HepG2 (cell line): ENCODE measurements at regions not wholly inside any gene's neighbourhood (a gene's known extent, or its start where the extent isn't known, plus 50 kb on each side); places are given as distances from the start of the nearest gene placed in this dataset.

Experiments used
- ATAC-seq: fragments of 200-7000 bp; cut with Tn5 transposase; 3 replicates; pipeline ENCODE4 v1.9.1; 2020; ENCODE audit warnings: mild to moderate bottlenecking, moderate library complexity
- BruUV-seq: library from RNA; stranded (reverse); fragments of 400-500 nt; replicated peaks from 2 replicates; lab custom pipeline; 2021; lab: Mats Ljungman, UMichigan
- CTCF ChIA-PET: fragments of 300-600 bp; formaldehyde crosslinking; extraction: SDS; loops from one replicate; lab custom pipeline; 2021; ENCODE audit warnings: low total read pairs, inconsistent platforms, low intra/inter-chr PET ratio; lab: Yijun Ruan, JAX
- POLR2A ChIA-PET: fragments of 350-600 bp; sonication (Branson Sonifier 250); formaldehyde crosslinking; loops from one replicate; lab custom pipeline; 2020; ENCODE audit warnings: antibody characterized with exemption, inconsistent platforms; lab: Yijun Ruan, JAX
- DNase-seq: peaks from one replicate; pipeline ENCODE4 v3.0.0-alpha.2; 2015; ENCODE audit warnings: low spot score
- FAIRE-seq: peaks from 3 replicates; lab custom pipeline; 2011; peaks lifted over from hg19 to GRCh38; lab: Jason Lieb, UNC
- H2AFZ ChIP-seq: one replicate; pipeline ENCODE4 v1.6.1; 2011; ENCODE audit warnings: low read length, inconsistent platforms
- H3K27ac ChIP-seq: fragments of 300-600 bp; 3 replicates; pipeline ENCODE4 v1.8.0; 2011; ENCODE audit warnings: mixed run types, mild to moderate bottlenecking, mixed read lengths, low read length, inconsistent platforms; ENCODE audit not compliant: insufficient read depth; ENCODE audit errors: extremely low read length
- H3K27me3 ChIP-seq, 2 experiments: fragments of 200-600 bp in 1 of 2; 2 replicates in 1 of 2; 3 replicates in 1 of 2; pipeline versions ENCODE4 v1.6.0 to v1.8.0; 2011; ENCODE audit warnings: low read length in 2 of 2, mild to moderate bottlenecking in 2 of 2, moderate library complexity in 2 of 2, inconsistent platforms in 1 of 2; ENCODE audit not compliant: insufficient read depth in 2 of 2, control insufficient read depth in 1 of 2
- H3K36me3 ChIP-seq, 2 experiments: fragments of 200-600 bp in 1 of 2; replicated peaks in 1 of 2; 2 replicates in 1 of 2; 3 replicates in 1 of 2; pipeline versions ENCODE4 v1.5.1 to v1.8.0; 2011; ENCODE audit warnings: low read length in 2 of 2, inconsistent platforms in 1 of 2; ENCODE audit not compliant: insufficient read depth in 2 of 2, control insufficient read depth in 1 of 2
- H3K4me1 ChIP-seq: 2 replicates; pipeline ENCODE4 v1.5.1; 2012; ENCODE audit warnings: low read length, inconsistent platforms; ENCODE audit not compliant: insufficient read depth
- H3K4me2 ChIP-seq: 2 replicates; pipeline ENCODE4 v1.6.0; 2011; ENCODE audit warnings: low read depth, low read length, inconsistent platforms
- H3K4me3 ChIP-seq, 3 experiments: fragments of 200-600 bp in 1 of 3; sonication (generic), shearing (Covaris generic) in 1 of 3; replicated peaks in 1 of 3; 2 replicates each; pipeline ENCODE4 v1.5.1; 2011 to 2016; ENCODE audit warnings: low read length in 3 of 3, inconsistent platforms in 2 of 3, low read depth in 2 of 3, mild to moderate bottlenecking in 2 of 3, control low read depth in 1 of 3, mixed read lengths in 1 of 3; ENCODE audit not compliant: insufficient read depth in 1 of 3
- H3K79me2 ChIP-seq: one replicate; pipeline ENCODE4 v1.6.1; 2011; ENCODE audit warnings: low read length, inconsistent platforms; ENCODE audit not compliant: insufficient read depth
- H3K9ac ChIP-seq: 2 replicates; pipeline ENCODE4 v1.6.0; 2011; ENCODE audit warnings: mild to moderate bottlenecking, low read depth, low read length, inconsistent platforms; ENCODE audit not compliant: insufficient read depth
- H3K9me3 ChIP-seq: 2 replicates; pipeline ENCODE4 v1.5.1; 2012; ENCODE audit warnings: mild to moderate bottlenecking, low read length
- H4K20me1 ChIP-seq: 2 replicates; pipeline ENCODE4 v1.6.0; 2011; ENCODE audit warnings: inconsistent platforms, mild to moderate bottlenecking, low read length, moderate library complexity; ENCODE audit not compliant: insufficient read depth
- CREBL2 ChIP-seq: sonication (generic); formaldehyde crosslinking; IDR thresholded peaks from 2 replicates; pipeline ENCODE4 v1.8.1; 2023; ENCODE audit warnings: missing genetic modification reagents, mild to moderate bottlenecking, borderline replicate concordance
- GZF1 ChIP-seq: sonication (generic); formaldehyde crosslinking; IDR thresholded peaks from 2 replicates; pipeline ENCODE4 v1.5.1; 2020; ENCODE audit warnings: mild to moderate bottlenecking, missing genetic modification reagents
- HNF1A ChIP-seq, 2 experiments: sonication (generic) in 1 of 2; formaldehyde crosslinking in 1 of 2; IDR thresholded peaks; 2 replicates each; pipeline versions ENCODE4 v1.4.0 to v1.6.1; 2016 to 2020; ENCODE audit warnings: borderline replicate concordance in 1 of 2, low read depth in 1 of 2, mild to moderate bottlenecking in 1 of 2, missing genetic modification reagents in 1 of 2
- KLF12 ChIP-seq: sonication (generic); formaldehyde crosslinking; IDR thresholded peaks from 2 replicates; pipeline ENCODE4 v1.4.0; 2020; ENCODE audit warnings: missing genetic modification reagents, borderline replicate concordance
- LBX2 ChIP-seq: sonication (generic); formaldehyde crosslinking; IDR thresholded peaks from 2 replicates; pipeline ENCODE4 v1.5.0; 2020; ENCODE audit warnings: missing genetic modification reagents, mild to moderate bottlenecking, borderline replicate concordance
- MAF1 ChIP-seq: sonication (generic); formaldehyde crosslinking; IDR thresholded peaks from 2 replicates; pipeline ENCODE4 v1.5.0; 2020; ENCODE audit warnings: missing genetic modification reagents, borderline replicate concordance
- PBX2 ChIP-seq: IDR thresholded peaks from 2 replicates; pipeline ENCODE4 v1.6.1; 2016; ENCODE audit warnings: control low read depth
- REST ChIP-seq, 2 experiments: IDR thresholded peaks; 2 replicates each; pipeline ENCODE4 v1.6.1; 2011 to 2012; ENCODE audit warnings: low read length in 2 of 2, borderline replicate concordance in 1 of 2, low read depth in 1 of 2, mild to moderate bottlenecking in 1 of 2, moderate library complexity in 1 of 2
- ZNF274 ChIP-seq: sonication (generic); formaldehyde crosslinking; IDR thresholded peaks from 2 replicates; pipeline ENCODE4 v1.5.1; 2020; ENCODE audit warnings: mild to moderate bottlenecking, missing genetic modification reagents
- ZNF276 ChIP-seq: sonication (generic); formaldehyde crosslinking; IDR thresholded peaks from 2 replicates; pipeline ENCODE4 v1.4.0; 2020; ENCODE audit warnings: mild to moderate bottlenecking, low read depth, missing genetic modification reagents
- ZNF7 ChIP-seq: IDR thresholded peaks from 2 replicates; pipeline ENCODE4 v1.6.1; 2016; ENCODE audit warnings: missing biosample characterization, missing genetic modification reagents
- ZNF720 ChIP-seq: sonication (generic); formaldehyde crosslinking; IDR thresholded peaks from 2 replicates; pipeline ENCODE4 v1.4.0; 2020; ENCODE audit warnings: missing genetic modification reagents
- ZNF766 ChIP-seq: sonication (generic); formaldehyde crosslinking; IDR thresholded peaks from 2 replicates; pipeline ENCODE4 v1.5.0; 2020; ENCODE audit warnings: missing genetic modification reagents, borderline replicate concordance
- WGBS: methylation state at CpG from one replicate; pipeline ENCODE4 v1.1.6; 2017; ENCODE audit warnings: low lambda C conversion rate; 5-methylcytosine and 5-hydroxymethylcytosine counted together
- in situ Hi-C: cut with HindIII; loops from 2 replicates; pipeline ENCODE4 v1.10.0; 2017; ENCODE audit warnings: low pct_unique_long_range_greater_than_20kb; ENCODE audit not compliant: extremely low pct_ligation_motif_present
- intact Hi-C: fragments of 100-400 bp; cut with micrococcal nuclease; formaldehyde crosslinking; loops from one replicate; pipeline ENCODE4 v1.10.0; 2022; ENCODE audit not compliant: unreplicated experiment

GRCh38 chr16:54996186-54996585, 65.5 kb downstream of the IRX5 start:
- in situ Hi-C loops, result no loop called here
- H3K4me2 ChIP-seq, result no peak overlapping the region
- CTCF ChIA-PET, result no interaction called here
- no peaks in the 10 kb centered on the region for H3K79me2 ChIP-seq
- no peak overlapping the region for H3K4me3 ChIP-seq
- H3K27ac ChIP-seq, result no peak overlapping the region
- FAIRE-seq (no peak), ATAC-seq (no peak), DNase-seq (no peak)
- no peaks in the 10 kb centered on the region for H3K4me1 ChIP-seq
- H4K20me1 ChIP-seq, result no peaks in the 10 kb centered on the region
- POLR2A ChIA-PET, result no interaction called here
- no peaks in the 10 kb centered on the region for H3K36me3 ChIP-seq
- H3K27me3 ChIP-seq, result peaks cover 0 to 17% of the 10 kb centered on the region in 2 experiments; a peak in 1 of 5 replicates
- no peaks in the 10 kb centered on the region for H3K9me3 ChIP-seq
- H2AFZ ChIP-seq, result no peak overlapping the region
- intact Hi-C loops, result no loop called here
- no TSS peak for BruUV-seq
- H3K9ac ChIP-seq, result no peak overlapping the region
- 24% methylated on average over 7 of the region's 7 CpGs for WGBS
- TF ChIP-seq KLF12, result no peak
- no peak for TF ChIP-seq GZF1 (CRISPR knock-in tag)
- no peak for TF ChIP-seq MAF1
- TF ChIP-seq HNF1A (IDR thresholded peaks at IDR 0.05; ENCODE audit: low read depth), result no peak
- no peak for TF ChIP-seq HNF1A (CRISPR knock-in tag; IDR thresholded peaks at IDR 0.05; ENCODE audit: borderline replicate concordance)
- TF ChIP-seq LBX2 (CRISPR knock-in tag), result no peak
- no peak for TF ChIP-seq REST (IDR thresholded peaks at IDR 0.05; ENCODE audit: borderline replicate concordance in 1 of 2, low read depth in 1 of 2, low read length in 2 of 2)
- no peak for TF ChIP-seq CREBL2 (CRISPR knock-in tag)
- no peak for TF ChIP-seq ZNF276 (CRISPR knock-in tag)
- no peak for TF ChIP-seq ZNF7
- TF ChIP-seq ZNF720 (CRISPR knock-in tag), result no peak
- TF ChIP-seq ZNF766, result no peak
- TF ChIP-seq ZNF274, result no peak
- TF ChIP-seq PBX2 (CRISPR knock-in tag), result no peak
